Fibroblast of mammary gland (primary cell): ENCODE measurements at regions not wholly inside any gene's neighbourhood (a gene's known extent, or its start where the extent isn't known, plus 50 kb on each side); places are given as distances from the start of the nearest gene placed in this dataset.

Source experiments
- DNase-seq: peaks from one replicate; pipeline ENCODE4 v3.0.0-alpha.2; 2010; ENCODE audit warnings: low read depth
- H3K4me3 ChIP-seq: 2 replicates; pipeline ENCODE4 v1.5.1; 2011; ENCODE audit warnings: low read depth, mild to moderate bottlenecking, low read length, moderate library complexity; ENCODE audit not compliant: control insufficient read depth
- CTCF ChIP-seq: conservative IDR thresholded peaks from 2 replicates; pipeline ENCODE4 v1.5.1; 2011; ENCODE audit warnings: low read depth, low read length, inconsistent platforms; ENCODE audit not compliant: control insufficient read depth, insufficient read depth

DNA sequence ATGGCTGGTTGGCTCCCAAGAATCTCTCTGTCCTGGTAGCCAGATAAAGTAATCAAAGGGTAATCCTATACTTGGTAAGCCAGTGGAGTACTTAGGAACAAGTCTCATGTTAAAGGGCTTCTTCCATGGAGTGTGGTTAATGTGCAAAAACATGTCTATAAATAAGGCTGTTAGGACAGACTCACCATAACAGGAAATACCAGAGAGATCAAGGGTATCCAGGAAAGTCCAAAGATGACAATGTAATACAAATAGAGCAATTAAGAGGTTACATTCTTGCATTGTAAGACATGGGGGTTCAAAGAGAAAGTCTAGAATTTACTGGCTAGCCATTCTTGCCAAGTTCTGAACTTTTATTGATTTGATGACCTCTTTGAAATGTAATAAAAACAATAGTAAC, 61.9 kb upstream of the ZCCHC13 start:
- no peak for TF ChIP-seq CTCF
- DNase-seq, result peak; percentile 30
- no peak overlapping the region for H3K4me3 ChIP-seq

DNA sequence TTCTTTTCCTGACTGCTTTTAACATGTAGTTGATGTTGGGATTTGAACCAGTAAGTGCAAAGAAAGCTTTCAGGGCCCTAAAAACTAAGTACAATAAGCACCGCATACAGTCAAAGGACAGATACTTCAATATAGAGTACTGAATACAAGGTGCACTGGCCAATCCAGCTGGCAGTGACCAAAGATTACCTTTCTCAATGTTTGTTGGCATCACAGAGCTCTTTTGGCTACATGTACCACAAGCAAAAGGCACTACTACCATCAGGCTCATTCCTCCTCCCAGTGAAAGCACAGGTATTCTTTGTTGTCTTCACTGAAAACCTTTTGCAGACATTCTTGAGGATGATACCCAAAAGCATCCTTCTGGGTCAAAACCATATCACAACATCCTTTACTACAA, 65.2 kb upstream of the ZCCHC13 start:
- no peak overlapping the region for H3K4me3 ChIP-seq
- TF ChIP-seq CTCF, result no peak
- no peak for DNase-seq

DNA sequence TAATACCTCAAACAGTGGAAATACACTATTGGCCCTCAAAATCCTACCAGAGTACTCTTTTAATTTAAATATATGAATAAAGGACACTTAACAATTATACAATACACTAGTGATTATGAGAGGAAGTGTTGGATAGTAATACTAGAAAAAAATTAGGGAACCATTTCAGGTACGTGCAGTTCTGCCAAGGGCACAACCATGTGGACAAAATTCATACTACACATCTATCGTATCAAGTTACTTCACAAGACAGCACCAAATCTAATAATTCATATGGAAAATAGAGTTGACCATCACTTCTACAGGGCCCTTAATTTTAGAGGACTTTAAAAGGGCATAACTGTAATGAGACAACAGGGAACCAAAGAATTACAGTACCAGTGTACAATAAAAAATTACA, 69.2 kb upstream of the ZCCHC13 start:
- DNase-seq, result no peak
- no peak overlapping the region for H3K4me3 ChIP-seq
- TF ChIP-seq CTCF, result peak; percentile 4

DNA sequence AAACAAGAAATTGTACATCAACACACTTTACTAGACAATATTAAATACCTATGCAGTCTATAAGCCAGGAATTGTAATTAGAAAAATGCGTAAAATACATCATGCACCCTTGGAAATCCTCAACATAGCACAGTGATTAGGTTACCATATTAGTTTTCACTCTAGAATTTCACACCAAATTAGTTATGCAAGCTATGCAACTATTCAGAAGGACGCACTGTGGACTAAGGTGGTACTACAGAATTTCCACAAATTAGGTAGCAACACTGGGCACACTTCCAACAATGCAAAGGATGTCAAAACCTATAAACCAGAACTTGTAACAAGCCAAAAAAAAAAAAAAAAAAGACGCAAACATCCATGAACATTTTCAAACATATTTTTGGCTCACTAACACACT, 71.1 kb upstream of the ZCCHC13 start:
- DNase-seq, result peak; percentile 45
- H3K4me3 ChIP-seq, result no peak overlapping the region
- TF ChIP-seq CTCF, result no peak

GRCh38 chrX:74231625-74232024, 72.4 kb upstream of the ZCCHC13 start:
- no peak for DNase-seq
- TF ChIP-seq CTCF, result no peak
- no peak overlapping the region for H3K4me3 ChIP-seq

GRCh38 chrX:74230094-74230493, 73.9 kb upstream of the ZCCHC13 start:
- no peak for DNase-seq
- no peak overlapping the region for H3K4me3 ChIP-seq
- TF ChIP-seq CTCF, result peak; percentile 13

- no peak overlapping the region for H3K4me3 ChIP-seq
- DNase-seq, result no peak
- no peak for TF ChIP-seq CTCF
These were observed 78.9 kb upstream of the ZCCHC13 start for GRCh38 chrX:74225111-74225510.
